NCI-H1436 (cell line): ENCODE measurements at regions not wholly inside any gene's neighbourhood (a gene's known extent, or its start where the extent isn't known, plus 50 kb on each side); places are given as distances from the start of the nearest gene placed in this dataset.
"Not testable (repeated sequence)": the region's sequence is repeated elsewhere in the genome, so short reads cannot be mapped to it uniquely, and the experiment has no call there.

Experiments used
- DNase-seq: peaks from one replicate; lab custom pipeline; 2025; lab: John Stamatoyannopoulos, UW

DNA sequence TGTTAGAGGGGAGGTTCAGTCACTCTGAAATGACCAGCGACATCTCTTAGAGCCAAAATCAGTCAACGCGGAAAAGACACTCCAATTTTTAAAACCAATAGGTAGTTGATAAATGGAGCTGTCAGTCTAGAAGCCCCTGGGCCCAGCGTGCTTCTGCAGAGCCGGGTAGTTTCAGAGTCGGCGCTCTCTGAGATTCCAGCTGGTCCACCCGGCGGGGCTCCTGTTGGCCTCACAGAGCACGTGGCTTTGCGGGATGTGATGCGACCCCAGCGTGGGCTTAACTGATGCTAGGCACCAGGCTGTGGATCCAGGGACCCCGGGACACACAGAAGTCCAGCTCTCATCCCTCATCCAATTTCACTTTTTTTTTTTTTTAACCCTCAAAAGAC, 245.9 kb downstream of the BCL2L11 start:
- not testable (repeated sequence) for DNase-seq

DNA sequence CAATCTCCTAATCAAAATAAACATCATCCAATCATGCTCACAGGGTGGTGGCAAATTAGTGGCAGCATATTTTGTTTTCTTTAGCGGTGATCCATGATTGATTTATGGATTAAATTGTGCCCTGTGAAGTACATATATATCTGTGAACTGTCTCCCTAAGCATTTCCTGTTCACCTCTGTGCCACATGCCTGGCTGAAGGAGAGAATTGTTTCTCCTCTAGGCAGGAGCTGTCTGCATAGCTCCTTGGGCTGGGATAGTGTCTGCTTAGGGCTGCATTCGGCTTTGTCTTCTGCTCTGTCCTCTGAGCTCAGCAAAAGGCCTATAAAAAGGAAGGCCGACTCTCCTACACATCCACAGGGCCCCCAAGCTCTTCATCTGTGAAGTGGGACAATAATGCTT, 246.4 kb downstream of the BCL2L11 start:
- not testable (repeated sequence) for DNase-seq

DNA sequence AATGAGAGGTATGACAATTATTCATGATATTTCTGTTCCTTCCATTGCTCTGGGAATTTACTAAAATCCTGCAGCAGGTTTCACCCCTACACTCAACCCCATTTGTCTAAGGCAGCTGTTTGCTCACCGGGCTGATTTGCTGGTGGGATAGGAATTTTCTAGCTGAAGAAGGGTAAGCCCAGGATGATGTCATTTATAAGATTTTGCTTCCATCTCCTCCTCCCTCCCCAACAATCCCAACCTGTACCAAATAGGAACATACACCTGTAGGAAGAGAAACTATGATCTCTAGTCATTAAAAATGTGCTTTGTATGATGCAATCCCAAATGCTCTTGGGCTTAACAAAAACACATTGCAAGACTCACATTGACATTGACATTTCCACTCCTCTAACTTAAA, 247.2 kb downstream of the BCL2L11 start:
- not testable (repeated sequence) for DNase-seq

DNA sequence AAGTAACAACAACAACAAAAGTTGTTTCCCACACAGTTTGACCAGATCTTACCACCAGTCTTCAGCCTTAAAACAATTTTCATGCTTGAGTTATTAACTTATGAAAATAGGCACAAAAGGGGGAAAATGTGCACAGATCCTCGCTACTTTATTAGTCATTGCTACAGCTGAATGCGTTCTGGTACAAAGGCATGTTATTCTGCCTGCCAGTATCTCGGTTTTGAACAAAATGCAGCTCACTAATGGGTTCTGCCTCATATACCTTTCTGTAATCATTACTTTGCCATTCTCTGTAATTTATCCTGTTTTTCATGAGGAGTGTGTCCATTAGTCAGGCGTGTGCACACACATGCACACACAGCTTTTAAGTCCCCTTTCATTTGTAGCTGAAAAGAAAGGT, 247.6 kb downstream of the BCL2L11 start:
- DNase-seq, result not testable (repeated sequence)

DNA sequence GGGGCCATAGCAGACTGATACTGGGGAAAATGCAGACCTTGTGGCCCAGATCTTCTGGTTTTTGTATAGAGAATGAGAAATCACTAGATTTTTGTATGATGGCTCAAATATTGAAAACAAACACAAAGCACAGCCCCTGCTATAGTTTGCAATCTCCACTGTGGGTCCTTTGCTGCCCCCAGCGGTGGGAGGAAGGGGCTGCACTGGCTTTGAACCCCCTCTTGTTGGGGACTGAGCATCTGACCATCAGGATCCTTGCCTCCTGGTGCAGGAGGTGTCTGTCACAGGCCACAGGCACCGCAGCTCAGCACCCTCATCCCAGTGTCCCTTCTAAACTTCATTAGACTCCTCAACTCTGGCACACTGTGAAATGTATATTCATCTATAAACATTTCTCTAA, 252.3 kb downstream of the BCL2L11 start:
- DNase-seq, result not testable (repeated sequence)

DNA sequence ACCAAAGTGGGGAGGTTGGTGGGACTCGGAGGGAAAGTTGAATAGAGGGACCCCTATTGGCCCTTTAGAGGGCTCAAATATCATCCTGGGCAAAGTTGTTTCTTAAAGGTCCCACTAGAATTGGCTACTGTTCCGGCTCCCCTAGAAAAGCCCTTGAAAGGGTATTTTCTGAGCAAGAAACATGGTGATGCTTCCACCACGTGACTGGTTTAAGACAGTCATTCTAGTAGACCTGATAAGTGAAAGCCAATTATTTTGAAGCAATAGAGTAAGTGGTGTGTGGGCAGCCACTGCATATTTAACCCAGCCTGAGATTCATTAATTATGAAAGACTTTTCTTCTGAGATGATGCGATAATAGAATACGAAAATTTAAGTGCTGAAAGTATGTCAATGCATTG, 253.3 kb downstream of the BCL2L11 start:
- not testable (repeated sequence) for DNase-seq

DNA sequence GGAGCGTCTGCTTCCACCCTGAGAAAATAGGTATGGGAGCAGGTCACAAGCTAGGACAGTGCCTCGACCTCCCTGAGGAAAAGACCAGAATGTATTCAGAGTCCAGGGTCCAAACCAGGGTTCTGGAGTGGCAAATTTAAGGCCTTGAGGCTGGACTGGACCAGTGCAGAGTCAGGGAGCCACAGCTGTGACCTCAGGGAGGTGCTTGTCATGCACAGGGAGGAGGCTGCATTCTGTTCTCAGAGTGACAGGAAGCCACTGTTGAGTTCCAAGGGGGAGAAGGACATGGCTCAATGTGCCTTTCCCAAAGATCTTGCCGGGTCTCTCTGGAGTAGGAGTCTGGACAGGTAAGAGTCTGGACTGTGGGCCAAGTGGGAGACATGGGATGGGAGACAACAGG, 254.0 kb downstream of the BCL2L11 start:
- not testable (repeated sequence) for DNase-seq

DNA sequence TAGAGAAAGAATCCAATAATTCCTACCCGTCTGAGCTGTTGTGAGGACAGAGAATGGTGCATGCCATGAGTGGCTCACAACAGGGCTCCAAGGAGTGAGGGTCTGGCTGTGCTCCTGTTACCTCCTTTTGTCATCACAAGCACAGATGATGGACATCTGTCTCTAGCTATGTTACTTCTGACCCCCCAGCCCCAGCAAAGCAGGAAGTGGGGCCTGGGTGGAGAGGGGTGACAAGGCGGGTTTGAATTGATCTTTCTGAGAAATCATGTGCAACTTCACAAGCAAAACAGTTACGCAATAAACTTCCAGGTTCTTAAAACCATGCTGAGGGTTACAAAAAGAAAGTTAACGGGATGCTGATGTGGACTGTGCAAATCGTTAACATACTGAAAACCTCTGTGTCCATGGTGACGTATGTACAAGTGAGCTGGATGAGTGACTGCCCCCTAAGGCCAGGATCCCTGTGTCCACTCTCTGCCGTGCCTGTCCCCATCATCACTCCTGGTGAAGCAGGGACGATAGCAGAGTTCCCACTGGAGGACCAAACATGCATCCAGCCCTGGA, 254.7 kb downstream of the BCL2L11 start:
- DNase-seq, result not testable (repeated sequence)

DNA sequence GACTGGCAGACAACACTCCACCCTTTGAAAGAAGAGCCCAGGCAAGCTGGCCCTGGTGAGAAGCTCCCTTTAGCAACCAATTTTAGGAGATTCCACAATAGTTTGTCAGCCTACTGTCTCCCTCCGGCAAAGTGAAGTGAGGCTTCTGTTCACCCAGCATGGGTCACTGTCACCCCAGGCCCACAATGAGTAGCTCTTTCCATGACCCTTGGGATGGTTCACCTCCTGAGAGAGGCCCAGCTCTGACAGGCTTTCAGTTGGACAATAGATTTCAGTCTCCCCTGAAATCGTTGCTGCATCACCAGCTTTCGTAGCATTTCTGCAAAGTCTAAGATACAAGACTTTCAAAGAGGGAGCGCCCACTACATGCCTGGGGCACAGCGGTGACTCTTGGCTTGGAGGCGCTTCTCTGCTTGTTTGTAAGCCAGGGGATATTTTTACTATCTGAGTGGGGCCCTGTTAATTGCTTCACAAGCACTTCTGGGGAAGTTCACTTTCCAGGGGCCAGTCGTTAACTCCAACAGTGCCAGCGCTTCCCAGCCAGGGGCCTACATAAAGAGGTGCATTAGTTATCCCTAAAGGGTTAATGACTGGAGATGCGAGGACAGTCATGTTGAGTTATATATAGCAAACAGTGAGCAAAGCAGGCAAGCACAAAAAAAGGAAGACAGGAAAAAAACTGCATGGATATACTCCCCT, 255.7 kb downstream of the BCL2L11 start:
- DNase-seq, result not testable (repeated sequence)

DNA sequence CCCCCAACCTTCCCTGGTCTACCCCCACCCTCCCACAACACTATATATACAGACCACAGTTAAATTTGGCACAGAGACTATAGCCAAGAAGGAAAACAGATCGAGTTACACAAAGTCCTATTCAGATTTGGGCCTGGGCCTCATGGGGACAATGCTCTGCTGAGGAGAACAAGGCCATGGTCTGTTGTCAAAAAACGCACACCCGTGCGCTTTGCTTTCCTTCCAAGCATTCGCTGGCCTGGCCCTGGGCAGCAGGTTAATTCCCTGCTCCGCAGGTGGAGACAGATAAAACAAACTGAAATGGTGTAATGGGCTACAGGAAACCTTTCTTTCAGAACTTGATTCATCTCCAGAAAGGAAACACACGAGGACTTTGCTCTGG, 256.2 kb downstream of the BCL2L11 start:
- DNase-seq, result not testable (repeated sequence)

DNA sequence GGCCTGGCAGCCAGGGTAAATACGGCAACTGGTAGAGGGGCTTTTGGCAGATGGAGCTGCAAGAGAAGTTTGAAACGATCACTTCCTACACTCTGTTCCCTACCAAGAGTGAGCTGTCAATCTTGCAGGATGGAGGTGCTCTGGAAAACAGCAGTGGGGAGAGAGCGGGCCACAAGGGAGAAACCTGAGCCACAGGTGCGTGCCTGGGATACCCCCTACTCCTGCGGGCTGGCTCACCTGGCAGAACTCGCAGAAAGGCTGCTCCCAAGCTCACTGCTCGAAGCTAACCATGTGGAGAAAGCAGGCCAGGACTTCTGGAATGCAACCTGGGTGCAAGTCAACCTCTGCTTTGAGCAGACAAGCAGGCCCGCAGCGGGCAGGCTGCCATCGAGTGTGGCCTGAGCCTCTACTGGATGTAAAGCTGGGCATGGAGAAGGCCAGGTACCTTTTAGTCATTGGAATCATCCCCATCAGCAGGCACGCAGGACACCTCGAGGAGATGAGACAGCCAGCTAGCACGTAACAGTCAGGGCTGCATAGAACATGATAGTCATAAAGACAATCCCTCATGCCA, 256.8 kb downstream of the BCL2L11 start:
- not testable (repeated sequence) for DNase-seq

DNA sequence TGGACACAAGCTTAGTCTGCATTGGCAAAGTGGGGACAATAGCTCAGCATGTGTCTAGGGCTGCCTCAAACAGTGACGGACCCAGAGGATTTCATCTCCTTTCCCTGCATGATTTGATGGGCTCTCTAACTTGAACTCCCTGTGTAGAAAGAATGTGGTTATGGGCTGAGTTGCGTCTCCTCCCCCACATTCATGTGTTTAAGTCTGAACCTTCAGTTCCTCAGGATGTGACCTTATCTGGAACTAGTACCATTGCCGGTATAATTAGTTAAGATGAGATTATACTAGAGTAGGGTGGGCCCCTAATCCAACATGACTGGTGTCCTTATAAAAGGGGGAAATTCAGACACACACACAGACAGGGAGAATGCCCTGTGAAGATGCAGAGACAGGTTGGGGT, 257.6 kb downstream of the BCL2L11 start:
- DNase-seq, result not testable (repeated sequence)

DNA sequence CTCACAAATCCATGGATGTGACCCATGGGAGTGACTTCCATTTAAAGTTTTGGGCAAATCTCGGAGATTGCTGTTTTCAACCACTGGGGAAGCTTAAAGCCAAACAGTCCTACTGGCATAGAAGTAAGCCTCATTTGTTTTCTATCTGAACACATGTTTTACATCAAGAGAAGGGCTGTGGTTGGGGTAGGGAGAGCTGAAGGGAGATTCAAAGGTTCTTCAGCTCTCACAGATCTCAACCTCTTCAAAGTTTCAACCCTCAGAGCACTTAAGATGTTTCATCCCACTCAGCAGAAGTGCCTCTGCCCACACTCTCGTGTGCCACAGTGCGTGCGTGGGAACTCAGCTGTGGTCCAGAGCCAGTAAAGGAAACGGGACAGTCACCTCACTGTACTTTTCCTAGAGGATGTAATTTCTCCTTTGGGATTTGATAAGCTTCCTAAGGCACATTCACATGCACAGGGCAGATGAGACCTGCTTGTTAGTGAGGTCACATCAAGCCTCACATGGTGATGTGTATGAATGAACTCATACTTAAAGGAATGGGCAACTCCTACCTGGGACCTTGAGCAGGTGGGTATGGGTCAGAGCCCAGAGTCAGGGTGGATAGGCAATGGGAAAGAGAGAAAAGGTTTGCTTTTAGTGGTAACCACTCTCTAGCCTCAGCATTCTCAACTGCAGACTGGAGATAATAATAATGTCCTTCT, 260.2 kb downstream of the BCL2L11 start:
- DNase-seq, result not testable (repeated sequence)

DNA sequence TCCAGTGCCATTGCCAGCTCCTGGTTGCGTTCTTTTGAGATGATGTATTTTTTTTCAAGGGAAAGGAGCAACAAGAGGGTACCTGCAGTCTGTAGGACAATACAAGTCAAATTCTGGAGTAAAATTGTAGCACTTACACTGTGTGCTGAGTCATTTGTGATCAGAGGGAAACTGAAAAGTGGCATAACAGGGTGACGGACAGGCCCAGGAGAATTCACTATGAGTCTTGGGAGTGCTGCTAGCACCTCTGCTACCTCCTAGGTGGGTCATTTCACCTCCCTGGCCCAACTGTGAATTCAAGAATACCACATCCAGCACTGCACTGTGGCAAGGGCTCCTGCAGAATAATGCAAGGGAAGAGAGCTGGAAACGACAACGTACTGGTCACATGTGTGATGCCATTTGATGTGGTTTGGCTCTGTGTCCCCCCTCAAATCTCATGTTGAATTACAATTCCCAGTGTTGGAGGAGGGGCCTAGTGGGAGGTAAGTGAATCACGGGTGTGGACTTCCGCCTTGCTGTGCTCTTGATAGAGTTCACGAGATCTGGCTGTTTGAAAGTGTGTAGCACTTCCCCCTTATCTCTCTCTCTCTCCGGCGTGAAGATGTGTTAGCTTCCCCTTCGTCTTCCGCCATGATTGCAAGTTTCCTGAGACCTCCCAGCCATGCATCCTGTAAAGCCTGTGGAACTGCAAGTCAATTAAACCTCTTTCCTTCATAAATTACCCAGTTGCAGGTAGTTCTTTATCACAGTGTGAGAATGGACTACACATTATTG, 261.0 kb downstream of the BCL2L11 start:
- not testable (repeated sequence) for DNase-seq

DNA sequence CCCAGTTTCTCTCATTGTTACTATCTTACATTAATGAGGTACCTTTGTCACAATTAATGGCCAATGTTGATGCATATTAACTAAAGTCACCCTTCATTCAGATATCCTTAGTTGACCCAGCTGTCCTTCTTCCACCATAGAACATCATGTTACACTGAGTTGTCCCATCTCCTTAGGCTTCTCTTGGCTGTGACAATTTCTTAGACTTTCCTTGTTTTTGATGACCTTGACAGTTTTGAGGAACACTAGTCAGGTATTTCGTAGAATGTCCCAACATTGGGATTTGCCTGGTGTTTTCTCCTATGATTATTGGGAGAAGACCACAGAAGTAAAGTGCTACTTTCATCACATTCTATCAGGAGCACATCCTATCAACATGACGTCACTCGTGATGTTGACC, 261.8 kb downstream of the BCL2L11 start:
- not testable (repeated sequence) for DNase-seq

DNA sequence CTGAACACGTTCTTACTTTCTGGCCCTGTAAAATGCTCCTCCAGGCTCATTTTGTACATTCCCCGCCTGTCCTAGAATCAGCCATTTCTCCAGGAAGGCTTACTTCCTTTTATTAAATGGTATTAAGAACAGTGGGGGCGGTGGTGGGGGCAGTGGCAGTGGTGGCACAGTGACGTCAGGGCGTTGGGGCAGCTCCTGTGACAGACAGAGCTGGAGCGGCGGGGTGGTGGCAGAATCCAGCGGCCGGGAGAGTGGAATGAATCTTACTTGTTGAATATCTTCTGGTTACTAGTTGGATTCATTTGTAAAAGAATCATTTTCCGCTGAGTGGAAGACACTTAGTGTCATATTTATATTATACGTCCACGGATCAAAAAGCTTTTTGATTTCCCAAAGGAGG, 262.6 kb downstream of the BCL2L11 start:
- not testable (repeated sequence) for DNase-seq

DNA sequence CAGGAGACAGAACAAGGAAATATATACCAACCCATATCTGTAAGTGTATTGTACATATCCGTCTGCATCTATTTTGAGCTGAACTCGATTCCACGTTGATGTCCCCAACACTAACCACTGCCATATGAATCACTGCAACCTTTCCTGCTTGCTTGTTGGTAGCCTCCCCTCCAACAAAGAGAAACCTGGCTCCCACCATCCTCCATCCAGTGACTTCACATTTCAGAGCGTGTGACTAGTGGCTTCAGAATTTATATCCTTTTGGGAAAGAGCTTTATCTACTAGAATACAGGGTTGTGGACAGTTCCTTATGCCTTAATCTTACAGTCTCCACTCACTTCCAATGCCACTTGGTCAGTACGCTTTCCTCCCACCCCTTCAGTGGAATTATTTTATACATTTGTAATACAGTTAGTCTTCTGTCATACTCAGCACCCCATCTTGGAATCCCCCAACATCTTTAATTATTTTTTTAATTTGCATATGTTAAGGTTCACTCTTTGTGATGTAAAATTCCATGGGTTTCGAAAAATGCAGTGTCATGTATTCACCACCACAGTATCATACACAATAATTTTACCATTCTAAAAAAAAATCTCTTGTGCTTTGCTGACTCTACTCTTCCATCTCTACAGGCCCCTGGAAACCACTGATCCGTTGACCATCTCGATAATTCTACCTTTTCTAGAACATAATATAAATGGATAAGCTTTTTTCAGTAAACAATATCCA, 264.7 kb downstream of the BCL2L11 start:
- not testable (repeated sequence) for DNase-seq

DNA sequence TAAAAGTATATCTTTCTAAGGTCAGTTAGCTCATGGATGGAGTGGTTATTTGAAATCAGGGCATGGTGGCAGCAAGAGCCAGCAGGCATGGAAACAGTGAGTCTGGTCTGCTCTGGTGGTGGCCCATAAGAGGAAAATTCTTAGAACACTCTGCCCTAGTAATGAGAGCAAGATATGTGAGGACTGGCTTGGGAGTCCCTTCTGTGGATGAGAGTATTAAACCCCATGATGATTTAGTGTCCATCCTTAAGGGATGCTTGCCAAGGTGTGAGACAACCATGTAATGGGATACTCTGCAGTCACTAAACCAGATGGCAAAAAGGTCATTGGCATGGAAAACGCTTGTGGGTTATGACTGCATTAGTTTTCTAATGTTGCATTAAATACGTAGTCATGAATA, 269.9 kb downstream of the BCL2L11 start:
- DNase-seq, result not testable (repeated sequence)

DNA sequence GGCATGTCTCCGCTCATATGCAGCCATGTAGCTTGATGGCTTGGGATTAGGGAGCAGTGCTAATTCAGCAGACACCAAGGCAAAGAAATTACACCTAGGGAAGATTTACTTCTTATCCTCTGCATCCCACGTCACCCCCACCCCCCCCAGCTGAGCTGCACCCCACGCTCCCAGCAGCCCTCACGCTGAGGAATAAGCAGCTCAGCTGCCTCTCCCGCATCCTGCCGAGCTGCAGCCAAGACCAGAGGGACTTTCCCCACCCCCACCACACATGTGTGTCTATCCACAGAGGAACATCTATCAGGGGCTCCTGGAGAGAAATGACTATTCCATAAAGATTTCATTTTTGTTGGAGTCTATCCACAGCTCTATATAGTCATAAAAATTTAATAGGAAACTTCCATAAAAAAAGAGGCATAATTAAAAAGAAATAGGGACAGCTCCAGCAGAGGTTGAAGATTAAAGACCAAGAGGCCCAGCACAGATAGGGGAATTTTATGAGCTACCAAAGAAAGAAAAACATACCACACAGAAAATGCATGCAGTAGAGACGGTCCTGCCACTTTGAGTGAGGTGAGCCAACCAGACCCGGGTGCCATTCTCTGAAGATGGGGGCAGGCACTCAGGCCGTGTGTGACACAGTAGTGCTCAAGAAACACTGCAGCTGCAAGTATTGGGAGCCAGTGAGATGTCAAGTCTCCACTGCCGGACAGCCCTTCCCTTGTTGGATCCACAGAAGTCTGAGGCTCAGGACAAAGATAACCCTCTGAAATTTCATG, 274.8 kb downstream of the BCL2L11 start:
- not testable (repeated sequence) for DNase-seq

DNA sequence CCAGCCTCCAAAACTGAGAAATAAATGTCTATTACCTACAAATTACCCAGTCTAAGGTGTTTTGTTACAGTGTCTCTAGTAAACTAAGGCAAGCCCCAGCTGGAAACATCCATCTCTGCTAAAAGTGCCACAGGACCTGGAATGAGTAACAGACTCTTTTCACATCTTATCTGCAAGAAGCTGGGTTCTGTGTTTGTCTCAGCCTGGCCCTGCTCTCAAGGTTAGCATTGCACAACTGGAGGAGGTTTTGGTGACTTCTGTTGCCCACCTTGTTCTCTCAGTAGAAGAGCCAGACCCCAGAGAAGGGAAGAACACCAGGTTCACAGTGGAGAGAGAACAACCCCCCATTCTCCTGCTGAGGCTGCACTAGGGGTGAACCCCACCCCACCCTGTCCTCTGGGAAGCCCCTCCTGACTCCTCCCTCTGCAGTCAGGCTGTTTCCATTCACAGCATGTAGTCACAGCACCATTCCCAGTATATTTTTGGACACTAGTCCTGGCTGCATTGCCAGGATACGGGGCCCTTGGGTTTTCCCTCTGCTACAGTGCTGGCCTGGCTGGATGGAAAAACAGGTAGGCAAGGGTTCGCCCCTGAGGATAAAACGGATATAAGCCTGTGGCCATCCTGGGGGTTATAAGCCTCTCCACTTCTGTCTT, 280.0 kb downstream of the BCL2L11 start:
- not testable (repeated sequence) for DNase-seq
